Panc1 (cell line): ENCODE measurements at regions not wholly inside any gene's neighbourhood (a gene's known extent, or its start where the extent isn't known, plus 50 kb on each side); places are given as distances from the start of the nearest gene placed in this dataset.

ENCODE experiments used
- ATAC-seq: fragments of 200-7000 bp; cut with Tn5 transposase; 2 replicates; pipeline ENCODE4 v1.9.1; 2020; ENCODE audit warnings: mild to moderate bottlenecking, moderate library complexity
- BruUV-seq: library from RNA; stranded (reverse); fragments of 400-500 nt; replicated peaks from 2 replicates; lab custom pipeline; 2021; lab: Mats Ljungman, UMichigan
- CTCF ChIA-PET: fragments of 300-600 bp; sonication (Branson Sonifier 250); formaldehyde crosslinking; loops from one replicate; lab custom pipeline; 2022; ENCODE audit warnings: antibody characterized with exemption; lab: Charles Lee
- POLR2A ChIA-PET: fragments of 300-600 bp; sonication (Branson Sonifier 250); formaldehyde crosslinking; loops from one replicate; lab custom pipeline; 2022; ENCODE audit warnings: antibody characterized with exemption; lab: Charles Lee
- DNase-seq: peaks from one replicate; pipeline ENCODE4 v3.0.0-alpha.2; 2010; ENCODE audit warnings: low read depth, low spot score
- H3K27ac ChIP-seq: 2 replicates; pipeline ENCODE4 v1.5.1; 2011; ENCODE audit warnings: mild to moderate bottlenecking, low read length, inconsistent platforms
- H3K27me3 ChIP-seq: fragments of 200-500 bp; sonication (Bioruptor generic); 2 replicates; pipeline ENCODE4 v1.6.0; 2014; ENCODE audit warnings: low read length, inconsistent platforms; ENCODE audit not compliant: control insufficient read depth, insufficient read depth
- H3K36me3 ChIP-seq: fragments of 200-500 bp; sonication (Bioruptor generic); 2 replicates; pipeline ENCODE4 v1.5.1; 2014; ENCODE audit warnings: inconsistent platforms, mild to moderate bottlenecking, low read length, moderate library complexity; ENCODE audit not compliant: control insufficient read depth, insufficient read depth
- H3K4me1 ChIP-seq: 2 replicates; pipeline ENCODE4 v1.5.1; 2011; ENCODE audit warnings: inconsistent platforms, mild to moderate bottlenecking, low read length, moderate library complexity; ENCODE audit not compliant: control insufficient read depth, insufficient read depth
- H3K4me3 ChIP-seq, 2 experiments: 2 replicates each; pipeline ENCODE4 v1.5.1; 2011 to 2012; ENCODE audit warnings: low read depth in 2 of 2, low read length in 2 of 2, mild to moderate bottlenecking in 2 of 2, inconsistent platforms in 1 of 2, moderate library complexity in 1 of 2
- H3K9me3 ChIP-seq: fragments of 200-500 bp; sonication (Bioruptor generic); 2 replicates; pipeline ENCODE4 v1.5.1; 2014; ENCODE audit warnings: low read depth, mild to moderate bottlenecking, inconsistent platforms, low read length, moderate library complexity; ENCODE audit not compliant: control insufficient read depth, insufficient read depth
- POLR2AphosphoS5 ChIP-seq: IDR thresholded peaks from 2 replicates; pipeline ENCODE4 v1.6.1; 2012; ENCODE audit warnings: mild to moderate bottlenecking, low read depth, low read length, moderate library complexity
- SIN3A ChIP-seq: IDR thresholded peaks from 2 replicates; pipeline ENCODE4 v1.6.1; 2012; ENCODE audit warnings: low read depth, mild to moderate bottlenecking, low read length, moderate library complexity, borderline replicate concordance; ENCODE audit not compliant: insufficient read depth
- TCF7L2 ChIP-seq: IDR thresholded peaks from 2 replicates; pipeline ENCODE4 v1.6.1; 2011; ENCODE audit warnings: mild to moderate bottlenecking, low read depth, low read length, inconsistent platforms
- in situ Hi-C: cut with HindIII; loops from 2 replicates; pipeline ENCODE4 v1.10.0; 2016; ENCODE audit warnings: low sequenced_read_pairs, low pct_unique_long_range_greater_than_20kb
- intact Hi-C: fragments of 100-400 bp; cut with micrococcal nuclease; formaldehyde crosslinking; loops from one replicate; pipeline ENCODE4 v1.10.0; 2022; ENCODE audit not compliant: unreplicated experiment
- TF ChIP-seq, protein P1 (sequence below), 2 experiments: IDR thresholded peaks; 2 replicates each; pipeline ENCODE4 v1.6.1; 2011 to 2012; ENCODE audit warnings: low read depth in 2 of 2, control low read depth in 1 of 2, low read length in 1 of 2, mild to moderate bottlenecking in 1 of 2, moderate library complexity in 1 of 2; ENCODE audit not compliant: insufficient read depth in 1 of 2
- TF ChIP-seq, protein P2 (sequence below): fragments of 450-650 bp; IDR thresholded peaks from 2 replicates; pipeline ENCODE4 v1.5.1; 2017; ENCODE audit warnings: mild to moderate bottlenecking

DNA sequence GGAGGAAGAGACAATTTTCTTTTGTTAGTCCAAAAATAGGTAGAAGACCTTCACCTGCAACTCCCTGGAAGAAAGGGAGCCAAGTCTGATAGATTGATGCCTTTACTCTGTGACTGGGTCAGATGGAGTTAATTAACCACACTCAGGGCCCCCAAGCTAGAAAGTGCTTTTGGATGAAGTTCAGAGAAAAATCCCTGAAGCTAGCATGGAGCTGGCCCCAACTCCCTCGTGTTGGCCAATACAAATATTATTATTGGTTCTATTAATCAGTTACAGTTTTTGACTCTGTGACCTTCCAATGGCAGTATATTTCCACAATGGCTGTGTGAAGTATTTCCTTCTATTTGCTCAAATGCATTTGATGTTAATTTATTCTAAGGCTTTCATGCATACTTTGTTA is 1753.5 kb downstream of the EFNA5 start:
- H3K9me3 ChIP-seq: no peaks in the 10 kb centered on the region; the same call in 1 of the 2 replicates
- no peak overlapping the region for H3K4me3 ChIP-seq
- ChIA-PET POLR2A (no interaction called here), CTCF (no interaction called here)
- ATAC-seq (no peak), DNase-seq (no peak)
- no peak overlapping the region for H3K27ac ChIP-seq
- H3K4me1 ChIP-seq: no peaks in the 10 kb centered on the region
- BruUV-seq: no TSS peak
- intact Hi-C loops: no loop called here
- in situ Hi-C loops: no loop called here
- no peaks in the 10 kb centered on the region for H3K27me3 ChIP-seq
- no peaks in the 10 kb centered on the region for H3K36me3 ChIP-seq
- no peak for TF ChIP-seq SIN3A
- TF ChIP-seq TCF7L2: peak; percentile 21; the same call in 1 of the 2 replicates

DNA sequence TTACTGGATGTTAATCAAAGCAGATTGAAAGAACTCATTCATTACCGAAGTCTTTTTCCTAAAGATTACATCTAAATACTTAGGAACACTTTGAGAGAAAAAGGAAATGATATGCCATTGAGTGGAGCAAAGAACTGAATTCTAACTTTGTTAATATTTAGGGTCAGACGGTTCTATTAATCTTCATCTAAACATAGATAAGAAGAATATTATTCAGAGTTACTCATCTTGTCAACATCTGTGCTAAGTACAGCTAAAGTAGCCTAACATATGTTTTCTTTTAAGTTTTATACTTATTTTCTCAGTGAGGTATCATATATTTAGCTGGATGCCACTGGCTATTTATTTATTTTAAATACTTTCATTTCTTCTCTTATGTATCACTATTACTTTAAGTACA is 1763.7 kb downstream of the EFNA5 start:
- CTCF ChIA-PET: no interaction called here
- no TSS peak for BruUV-seq
- no peaks in the 10 kb centered on the region for H3K27me3 ChIP-seq

DNA sequence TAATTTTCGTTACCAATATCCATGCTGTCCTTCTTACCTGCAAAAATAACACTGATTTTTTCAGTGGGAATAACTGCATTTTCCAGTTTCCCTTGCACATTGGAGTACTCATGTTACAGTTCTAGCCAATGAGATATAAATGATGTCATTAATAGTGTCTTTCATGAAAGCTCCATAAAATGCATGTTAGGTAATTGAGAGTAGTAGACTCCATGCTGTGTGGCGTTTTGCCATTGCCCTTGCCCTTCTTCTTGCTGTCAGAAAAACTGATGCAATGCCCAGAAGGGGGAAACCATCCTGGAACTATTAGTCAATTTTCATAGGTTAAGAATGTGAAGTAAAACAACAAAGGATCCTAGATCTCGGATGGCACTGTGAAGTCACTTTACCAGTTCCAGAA is 1765.3 kb downstream of the EFNA5 start:
- TF ChIP-seq, protein P1, sequence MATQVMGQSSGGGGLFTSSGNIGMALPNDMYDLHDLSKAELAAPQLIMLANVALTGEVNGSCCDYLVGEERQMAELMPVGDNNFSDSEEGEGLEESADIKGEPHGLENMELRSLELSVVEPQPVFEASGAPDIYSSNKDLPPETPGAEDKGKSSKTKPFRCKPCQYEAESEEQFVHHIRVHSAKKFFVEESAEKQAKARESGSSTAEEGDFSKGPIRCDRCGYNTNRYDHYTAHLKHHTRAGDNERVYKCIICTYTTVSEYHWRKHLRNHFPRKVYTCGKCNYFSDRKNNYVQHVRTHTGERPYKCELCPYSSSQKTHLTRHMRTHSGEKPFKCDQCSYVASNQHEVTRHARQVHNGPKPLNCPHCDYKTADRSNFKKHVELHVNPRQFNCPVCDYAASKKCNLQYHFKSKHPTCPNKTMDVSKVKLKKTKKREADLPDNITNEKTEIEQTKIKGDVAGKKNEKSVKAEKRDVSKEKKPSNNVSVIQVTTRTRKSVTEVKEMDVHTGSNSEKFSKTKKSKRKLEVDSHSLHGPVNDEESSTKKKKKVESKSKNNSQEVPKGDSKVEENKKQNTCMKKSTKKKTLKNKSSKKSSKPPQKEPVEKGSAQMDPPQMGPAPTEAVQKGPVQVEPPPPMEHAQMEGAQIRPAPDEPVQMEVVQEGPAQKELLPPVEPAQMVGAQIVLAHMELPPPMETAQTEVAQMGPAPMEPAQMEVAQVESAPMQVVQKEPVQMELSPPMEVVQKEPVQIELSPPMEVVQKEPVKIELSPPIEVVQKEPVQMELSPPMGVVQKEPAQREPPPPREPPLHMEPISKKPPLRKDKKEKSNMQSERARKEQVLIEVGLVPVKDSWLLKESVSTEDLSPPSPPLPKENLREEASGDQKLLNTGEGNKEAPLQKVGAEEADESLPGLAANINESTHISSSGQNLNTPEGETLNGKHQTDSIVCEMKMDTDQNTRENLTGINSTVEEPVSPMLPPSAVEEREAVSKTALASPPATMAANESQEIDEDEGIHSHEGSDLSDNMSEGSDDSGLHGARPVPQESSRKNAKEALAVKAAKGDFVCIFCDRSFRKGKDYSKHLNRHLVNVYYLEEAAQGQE (IDR thresholded peaks at IDR 0.05; ENCODE audit: insufficient read depth in 1 of 2, low read depth in 2 of 2, low read length in 1 of 2): no peak
- TF ChIP-seq SIN3A (no peak), TCF7L2 (no peak), POLR2AphosphoS5 (no peak)
- TF ChIP-seq, protein P2, sequence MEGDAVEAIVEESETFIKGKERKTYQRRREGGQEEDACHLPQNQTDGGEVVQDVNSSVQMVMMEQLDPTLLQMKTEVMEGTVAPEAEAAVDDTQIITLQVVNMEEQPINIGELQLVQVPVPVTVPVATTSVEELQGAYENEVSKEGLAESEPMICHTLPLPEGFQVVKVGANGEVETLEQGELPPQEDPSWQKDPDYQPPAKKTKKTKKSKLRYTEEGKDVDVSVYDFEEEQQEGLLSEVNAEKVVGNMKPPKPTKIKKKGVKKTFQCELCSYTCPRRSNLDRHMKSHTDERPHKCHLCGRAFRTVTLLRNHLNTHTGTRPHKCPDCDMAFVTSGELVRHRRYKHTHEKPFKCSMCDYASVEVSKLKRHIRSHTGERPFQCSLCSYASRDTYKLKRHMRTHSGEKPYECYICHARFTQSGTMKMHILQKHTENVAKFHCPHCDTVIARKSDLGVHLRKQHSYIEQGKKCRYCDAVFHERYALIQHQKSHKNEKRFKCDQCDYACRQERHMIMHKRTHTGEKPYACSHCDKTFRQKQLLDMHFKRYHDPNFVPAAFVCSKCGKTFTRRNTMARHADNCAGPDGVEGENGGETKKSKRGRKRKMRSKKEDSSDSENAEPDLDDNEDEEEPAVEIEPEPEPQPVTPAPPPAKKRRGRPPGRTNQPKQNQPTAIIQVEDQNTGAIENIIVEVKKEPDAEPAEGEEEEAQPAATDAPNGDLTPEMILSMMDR: no peak
- Histone ChIP-seq H3K9me3 (no peaks in the 10 kb centered on the region), H3K36me3 (no peaks in the 10 kb centered on the region), H3K4me1 (no peaks in the 10 kb centered on the region), H3K4me3 (no peak overlapping the region), H3K27ac (no peak overlapping the region), H3K27me3 (no peaks in the 10 kb centered on the region)
- POLR2A ChIA-PET: no interaction called here
- DNase-seq (no peak), ATAC-seq (no peak)
- CTCF ChIA-PET: no interaction called here
- in situ Hi-C loops (no loop called here), intact Hi-C loops (no loop called here)
- no TSS peak for BruUV-seq

More for the DNA sequence above, 1763.7 kb downstream of the EFNA5 start:
- Histone ChIP-seq H3K36me3 (no peaks in the 10 kb centered on the region), H3K4me3 (no peak overlapping the region), H3K27ac (no peak overlapping the region), H3K4me1 (no peaks in the 10 kb centered on the region), H3K9me3 (no peaks in the 10 kb centered on the region)
- no peak for ATAC-seq
- no peak for TF ChIP-seq SIN3A
- TF ChIP-seq, protein P1 (IDR thresholded peaks at IDR 0.05; ENCODE audit: insufficient read depth in 1 of 2, low read depth in 2 of 2, low read length in 1 of 2): no peak
- TF ChIP-seq TCF7L2: no peak
- TF ChIP-seq POLR2AphosphoS5: no peak
- intact Hi-C loops (no loop called here), in situ Hi-C loops (no loop called here)
- DNase-seq: no peak
- POLR2A ChIA-PET: no interaction called here
